HEK293 (cell line): ENCODE measurements at regions not wholly inside any gene's neighbourhood (a gene's known extent, or its start where the extent isn't known, plus 50 kb on each side); places are given as distances from the start of the nearest gene placed in this dataset.

Experiments used
- GLIS1 ChIP-seq: fragments of 450-650 bp; formaldehyde crosslinking; IDR thresholded peaks from 2 replicates; pipeline ENCODE4 v1.5.1; 2016; ENCODE audit warnings: missing biosample characterization, missing genetic modification characterization
- ZBTB21 ChIP-seq: fragments of 450-650 bp; formaldehyde crosslinking; IDR thresholded peaks from 2 replicates; pipeline ENCODE4 v1.5.1; 2017; ENCODE audit warnings: missing biosample characterization, missing genetic modification characterization
- ZNF140 ChIP-seq: fragments of 450-650 bp; formaldehyde crosslinking; IDR thresholded peaks from 2 replicates; pipeline ENCODE4 v1.5.1; 2016; ENCODE audit warnings: missing biosample characterization, missing genetic modification characterization
- ZNF473 ChIP-seq: fragments of 450-650 bp; formaldehyde crosslinking; IDR thresholded peaks from 2 replicates; pipeline ENCODE4 v1.5.1; 2017; ENCODE audit warnings: missing biosample characterization, missing genetic modification characterization
- ZNF76 ChIP-seq: fragments of 450-650 bp; formaldehyde crosslinking; IDR thresholded peaks from 2 replicates; pipeline ENCODE4; 2016; ENCODE audit warnings: low read depth, missing biosample characterization, missing genetic modification characterization, borderline replicate concordance

- TF ChIP-seq ZNF140 (tag by site-specific recombination) (no peak), ZBTB21 (tag by site-specific recombination) (no peak), ZNF473 (tag by site-specific recombination) (no peak), GLIS1 (tag by site-specific recombination) (peak; percentile 31; the same call in 1 of the 2 replicates), ZNF76 (tag by site-specific recombination) (no peak)
Measured at GRCh38 chr1:172976222-172977041, 74.3 kb downstream of the TNFSF18 start.
